ENCODE measurements at regions not wholly inside any gene's neighbourhood (a gene's known extent, or its start where the extent isn't known, plus 50 kb on each side); places are given as distances from the start of the nearest gene placed in this dataset.
"Not testable (repeated sequence)": the region's sequence is repeated elsewhere in the genome, so short reads cannot be mapped to it uniquely, and the experiment has no call there.

DNA sequence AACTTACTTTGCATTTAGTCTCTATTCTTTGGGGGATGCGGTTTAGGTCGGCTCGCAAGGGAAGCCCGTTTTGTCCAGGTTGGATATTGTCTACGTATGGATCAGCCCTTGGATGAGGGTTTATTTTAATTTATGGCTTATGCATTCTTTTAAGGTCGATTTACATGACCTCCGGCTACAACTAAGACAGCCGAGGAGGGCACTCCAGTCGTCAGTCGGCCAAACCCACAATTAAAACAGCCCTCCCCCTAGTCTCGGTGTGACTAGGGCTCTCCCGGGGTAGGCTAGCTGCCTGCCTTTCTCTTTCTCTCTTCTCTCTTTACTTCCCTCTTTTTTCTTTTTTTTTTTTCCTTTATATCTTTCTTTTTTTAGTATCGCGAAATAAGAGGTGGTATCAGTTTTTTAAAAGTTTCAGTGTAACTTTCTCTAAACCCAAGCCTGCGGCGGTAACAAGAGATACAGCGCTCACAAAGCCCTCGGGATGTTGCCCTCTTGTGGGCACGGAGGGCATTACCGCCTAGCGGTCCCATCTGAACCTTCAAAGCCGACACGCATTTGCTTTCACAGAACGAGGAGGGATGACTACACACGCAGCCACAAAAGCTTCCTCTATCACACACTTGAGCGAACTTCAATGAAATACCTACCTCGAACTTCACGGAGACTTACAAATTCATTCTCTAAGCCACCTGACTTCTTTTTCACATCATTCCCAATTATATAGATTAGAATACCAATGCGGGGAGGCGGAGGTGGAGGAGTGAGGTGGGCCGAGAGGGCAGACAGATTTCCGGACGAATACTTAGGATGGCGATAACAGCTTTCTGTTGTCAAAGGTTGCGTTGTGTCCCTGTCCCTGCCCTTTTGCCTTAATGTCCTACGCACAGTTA, 132.3 kb upstream of the C11orf58 start:
- peak; percentile 74 for DNase-seq (ENCODE audit: low read depth)

DNA sequence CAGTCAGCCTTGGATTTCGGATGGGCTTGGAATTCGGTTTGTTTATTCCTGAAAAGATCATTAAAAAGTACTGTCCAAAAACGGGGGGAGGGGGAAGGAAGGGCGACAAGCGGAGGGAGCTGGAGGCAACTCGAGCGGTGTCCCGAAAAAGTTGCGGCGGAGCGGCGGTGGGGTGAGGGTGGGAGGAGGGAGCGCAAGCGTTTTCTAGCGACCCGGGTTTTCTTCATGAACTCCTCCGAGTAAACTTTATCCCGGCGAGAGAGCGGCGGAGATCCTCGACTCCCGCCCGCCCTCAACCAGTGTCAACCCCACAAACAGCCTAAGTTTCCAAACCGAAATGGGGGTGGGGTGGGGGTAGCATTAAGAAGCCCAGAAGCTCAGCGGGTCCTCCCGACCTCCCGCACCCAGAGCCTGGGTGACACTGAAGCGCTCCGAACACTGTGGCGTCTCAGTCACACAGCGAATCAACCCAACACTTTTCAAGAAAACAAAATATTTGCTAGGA, 133.0 kb upstream of the C11orf58 start:
- DNase-seq (ENCODE audit: low read depth), result no peak

DNA sequence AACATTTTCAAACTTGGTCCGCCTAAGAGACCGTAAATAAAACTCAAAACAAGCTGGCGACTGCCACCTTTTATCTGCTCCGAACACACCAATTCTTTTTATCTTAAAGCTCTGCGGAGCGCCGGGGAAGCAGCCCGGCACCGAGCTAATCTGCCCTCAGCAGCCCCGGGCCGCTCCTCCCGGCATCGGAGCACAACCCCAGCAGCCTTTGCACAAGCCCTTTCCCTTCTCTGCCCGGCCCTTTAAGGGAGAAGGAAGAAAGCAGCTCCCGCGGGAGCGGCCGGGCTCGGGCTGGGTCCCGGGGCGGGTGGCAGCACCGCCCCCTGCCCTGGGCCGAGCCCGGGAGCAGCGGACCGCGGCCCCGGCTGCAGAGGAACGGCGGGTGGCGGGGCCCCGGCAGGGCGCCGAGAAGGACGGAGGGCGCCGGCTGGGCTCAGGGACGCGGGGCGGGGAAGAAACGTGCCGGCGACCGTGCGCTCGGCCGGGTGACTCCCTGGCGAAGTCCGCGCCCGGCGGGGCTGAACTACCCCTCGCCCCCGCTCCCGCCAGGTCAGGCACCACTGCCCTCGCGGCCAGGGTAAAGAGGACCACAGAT, 133.6 kb upstream of the C11orf58 start:
- no peak for DNase-seq (ENCODE audit: low read depth)

DNA sequence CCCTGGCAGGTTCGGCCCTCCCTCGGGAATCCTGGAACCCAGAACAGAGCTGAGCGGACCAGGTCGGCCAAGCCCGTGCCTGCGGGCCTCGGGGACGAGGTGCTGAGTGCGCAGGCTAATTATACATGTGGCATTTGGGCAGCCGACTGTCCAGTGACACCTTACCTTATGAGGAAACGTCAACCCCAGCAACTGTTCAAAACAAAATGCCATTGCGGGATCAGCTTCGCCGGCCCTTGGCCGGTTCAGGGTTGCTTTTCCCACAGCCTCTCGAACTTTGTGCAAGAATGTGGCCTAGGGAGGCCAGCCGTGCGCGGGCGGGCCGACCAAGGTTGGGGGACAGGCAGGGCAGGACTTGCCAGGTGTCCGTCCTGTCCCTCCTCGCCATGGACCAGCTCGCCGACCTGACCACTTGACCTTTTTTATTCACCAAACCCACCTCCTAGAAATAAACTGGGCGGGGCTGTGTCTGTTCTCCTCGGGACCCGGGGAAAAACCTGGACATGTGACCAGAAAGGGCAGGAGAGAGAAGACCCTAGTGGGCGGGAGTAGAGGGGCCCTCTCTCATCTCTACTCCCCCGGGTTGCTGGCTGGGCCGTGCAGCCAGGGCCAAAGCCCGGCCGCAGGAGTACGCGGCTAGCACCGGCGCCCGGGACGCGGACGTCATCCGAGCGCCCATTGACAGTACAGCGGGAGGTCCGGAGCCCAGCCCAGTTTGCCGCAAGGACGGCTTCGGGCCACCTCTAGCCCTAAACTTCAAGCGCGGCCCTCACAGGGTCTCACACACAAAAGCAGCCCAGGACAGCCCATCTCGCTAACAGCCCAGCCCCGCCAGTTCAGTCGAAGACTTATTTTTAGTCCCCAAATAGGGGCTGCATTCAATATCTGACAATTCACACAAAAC, 134.3 kb upstream of the C11orf58 start:
- DNase-seq (ENCODE audit: low read depth), result no peak

DNA sequence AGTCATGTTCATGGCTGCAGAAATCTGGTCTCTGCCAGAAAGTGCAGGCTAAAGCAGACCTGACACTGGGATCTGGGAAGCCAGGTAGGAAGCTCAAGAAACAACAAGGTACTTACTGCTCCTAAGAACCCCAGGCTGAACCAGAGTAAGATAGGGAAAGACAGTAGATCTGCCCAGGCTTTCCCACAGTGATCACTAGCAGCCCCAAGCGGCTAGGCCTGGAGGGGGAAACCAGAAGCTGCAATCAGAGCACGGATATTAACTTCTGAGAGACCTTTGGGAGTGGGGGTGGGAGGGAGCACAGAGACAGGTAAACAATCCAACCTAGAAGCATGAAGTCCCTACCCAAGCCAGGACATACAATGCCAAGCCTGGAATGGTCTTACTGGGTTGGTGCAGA, 135.2 kb upstream of the C11orf58 start:
- DNase-seq (ENCODE audit: low read depth), result no peak

DNA sequence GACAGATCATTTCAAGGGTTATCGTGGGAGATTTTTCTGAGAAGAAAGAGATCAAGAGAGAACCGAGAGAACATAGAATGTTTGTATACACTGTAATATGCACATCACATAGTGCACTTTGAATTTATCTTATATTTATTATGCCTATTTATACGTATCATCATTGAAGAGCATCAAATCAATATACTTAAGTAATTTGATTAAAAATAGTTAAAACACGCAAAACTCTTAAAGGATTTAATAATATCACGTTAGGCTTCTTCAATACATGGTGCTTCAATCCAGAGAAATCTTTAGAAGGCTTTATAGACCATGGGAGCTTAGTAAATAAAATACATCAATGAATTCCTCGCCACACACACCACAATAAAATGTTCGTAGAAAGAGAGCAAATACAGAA, 139.5 kb upstream of the C11orf58 start:
- DNase-seq (ENCODE audit: low read depth), result no peak

DNA sequence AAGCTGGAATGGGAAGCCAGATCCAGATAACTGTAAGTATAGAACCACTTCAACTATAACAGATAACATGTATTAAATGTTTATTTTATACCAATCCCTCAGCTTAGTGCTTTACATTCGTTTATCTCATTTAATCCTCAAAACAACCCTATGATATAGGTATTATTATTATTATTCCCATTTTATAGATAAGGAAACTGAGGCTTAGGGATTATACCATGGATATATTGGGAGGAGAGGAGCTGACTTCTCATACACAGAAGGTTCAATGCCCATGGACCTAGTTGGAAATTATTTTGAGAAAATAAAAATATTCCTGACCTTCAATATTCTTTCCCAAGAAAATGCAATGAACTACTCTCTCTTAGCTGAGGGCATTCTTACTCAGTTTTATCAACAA, 140.4 kb upstream of the C11orf58 start:
- no peak for DNase-seq (ENCODE audit: low read depth)

DNA sequence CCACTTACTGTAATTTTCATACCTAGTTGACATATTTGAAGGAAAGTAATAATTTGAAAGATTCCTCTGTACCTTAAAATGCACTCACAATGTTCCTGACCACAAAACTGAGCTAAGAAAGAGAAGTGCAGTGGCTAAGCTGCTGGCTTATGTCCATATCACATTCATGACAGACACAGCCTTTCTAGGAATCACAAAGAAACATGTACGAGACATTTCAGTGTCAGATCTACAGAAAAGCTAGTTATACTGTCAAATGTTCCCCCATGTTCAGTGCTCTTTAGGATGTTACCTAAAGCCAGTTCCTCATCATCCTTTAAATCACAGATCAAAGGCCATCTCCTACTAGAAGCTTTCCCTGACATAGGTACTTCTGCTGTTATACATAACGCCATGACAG, 142.2 kb upstream of the C11orf58 start:
- no peak for DNase-seq (ENCODE audit: low read depth)

DNA sequence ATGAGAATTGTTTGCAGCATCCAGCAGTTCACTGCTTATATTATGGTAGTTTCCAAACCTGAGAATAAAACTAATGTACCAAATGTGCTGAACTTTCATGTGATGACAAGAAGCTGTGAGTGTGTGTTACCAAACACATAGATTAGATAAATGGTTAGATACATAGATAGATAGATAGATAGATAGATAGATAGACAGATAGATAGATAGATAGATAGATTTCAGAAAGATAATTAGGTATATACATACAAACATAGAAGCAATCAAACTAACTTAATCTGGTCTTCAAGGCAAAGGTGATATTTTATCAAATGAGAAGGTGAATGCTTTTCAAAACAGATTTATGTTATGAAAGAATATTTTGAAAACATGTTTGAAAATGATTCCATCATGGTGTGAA, 147.3 kb upstream of the C11orf58 start:
- DNase-seq (ENCODE audit: low read depth), result no peak

DNA sequence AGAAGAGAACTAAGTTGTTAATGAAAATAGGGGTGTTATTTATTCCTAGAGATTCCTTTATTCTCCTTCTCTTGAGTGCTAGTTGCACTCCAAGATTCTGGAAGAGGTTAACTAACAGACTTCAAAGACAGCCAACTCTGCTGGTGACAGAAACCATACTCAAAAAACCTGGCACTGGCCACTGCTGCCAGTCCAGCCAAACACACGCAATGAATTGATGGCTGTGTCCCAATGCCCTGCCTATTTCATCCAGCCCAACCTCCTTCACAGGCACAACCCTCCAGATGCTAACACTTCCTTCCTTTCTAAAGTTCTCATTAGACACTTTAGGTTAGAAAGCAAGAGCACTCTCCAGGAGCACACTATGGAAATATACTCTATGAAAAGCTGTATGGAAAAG, 150.8 kb upstream of the C11orf58 start:
- no peak for DNase-seq (ENCODE audit: low read depth)

DNA sequence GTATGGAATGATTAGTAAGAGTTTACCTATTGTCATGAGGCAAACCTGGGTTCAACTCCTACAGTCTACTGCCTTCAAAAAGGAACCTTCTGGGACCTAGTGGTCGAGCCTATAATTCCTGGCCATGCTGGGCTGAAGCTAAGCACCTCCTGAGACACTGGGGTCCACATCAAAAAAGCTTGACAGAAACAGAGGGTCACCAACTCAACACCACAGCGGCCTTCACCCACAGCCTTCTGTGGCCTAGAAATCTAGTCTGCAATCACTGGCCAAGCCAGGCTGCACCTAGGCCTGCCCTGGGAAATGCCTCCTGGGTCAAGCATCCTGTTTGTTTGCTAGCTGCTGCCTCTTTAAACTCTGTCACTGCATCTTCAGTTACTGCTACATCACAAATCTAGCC, 153.9 kb upstream of the C11orf58 start:
- DNase-seq (ENCODE audit: low read depth), result no peak

DNA sequence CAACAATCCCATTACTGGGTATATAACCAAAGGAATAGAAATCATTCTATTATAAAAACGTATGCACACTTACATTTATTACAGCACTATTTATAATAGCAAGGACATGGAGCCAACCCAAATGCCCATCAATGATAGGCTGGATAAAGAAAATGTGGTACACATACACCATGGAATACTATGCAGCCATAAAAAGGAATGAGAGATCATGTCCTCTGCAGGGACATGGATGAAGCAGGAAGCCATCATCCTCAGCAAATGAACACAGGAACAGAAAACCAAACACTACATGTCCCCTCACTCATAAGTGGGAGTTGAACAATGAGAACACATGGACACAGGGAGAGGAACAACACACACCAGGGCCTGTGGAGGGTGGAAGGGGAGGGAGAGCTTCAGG, 157.4 kb upstream of the C11orf58 start:
- DNase-seq (ENCODE audit: low read depth), result not testable (repeated sequence)

DNA sequence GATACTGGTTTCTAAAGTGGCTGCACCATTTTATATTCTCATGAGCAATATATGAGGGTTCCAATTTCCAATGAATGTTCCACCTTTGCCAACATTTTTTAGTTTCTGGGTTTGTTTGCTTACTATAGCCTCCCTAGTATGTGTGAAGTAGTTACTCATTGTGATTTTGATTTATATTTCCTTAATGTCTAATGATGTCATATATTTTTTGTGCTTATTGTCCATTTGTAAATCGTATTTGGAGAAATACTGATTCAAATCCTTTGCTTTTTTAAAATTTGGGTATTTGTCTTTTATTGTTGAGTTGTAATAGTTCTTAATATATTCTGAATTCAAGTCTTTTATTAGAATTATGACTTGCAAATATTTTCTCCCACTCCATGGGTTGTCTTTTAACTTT, 161.0 kb upstream of the C11orf58 start:
- DNase-seq (ENCODE audit: low read depth), result no peak

DNA sequence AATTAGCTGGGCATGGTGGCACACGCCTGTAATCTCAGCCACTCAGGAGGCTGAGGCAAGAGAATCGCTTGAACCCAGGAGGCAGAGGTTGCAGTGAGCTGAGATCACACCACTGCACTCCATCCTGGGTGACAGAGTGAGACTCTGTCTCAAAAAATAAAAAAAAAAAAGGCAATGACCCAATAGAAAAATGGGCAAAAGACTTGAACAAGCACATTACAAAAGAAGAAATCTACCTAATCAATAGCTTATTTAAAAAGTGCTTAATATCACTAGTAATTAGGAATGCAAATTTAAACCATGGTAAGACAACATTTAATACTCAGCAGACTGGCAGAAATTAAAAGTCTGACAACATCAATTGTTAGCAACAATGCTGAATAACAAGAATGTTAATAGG, 163.6 kb upstream of the C11orf58 start:
- not testable (repeated sequence) for DNase-seq (ENCODE audit: low read depth)

DNA sequence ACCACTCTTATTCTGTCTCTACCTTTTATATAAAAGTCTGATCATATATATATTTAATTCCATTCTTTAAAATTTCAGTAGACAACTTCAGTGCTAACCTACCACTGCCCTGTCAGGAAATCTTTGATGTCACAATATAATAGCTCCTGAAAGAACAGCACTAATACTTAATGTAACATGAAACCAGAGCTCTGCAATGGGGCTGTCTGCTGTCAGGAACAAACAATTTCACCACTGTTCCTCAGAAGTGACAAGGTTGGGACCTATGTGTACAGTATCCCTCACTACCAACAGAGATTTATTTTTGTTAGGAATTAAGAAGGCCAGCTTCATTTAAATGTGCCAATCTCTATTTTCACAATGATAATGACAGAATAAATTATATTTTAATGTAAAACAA, 165.5 kb upstream of the C11orf58 start:
- DNase-seq (ENCODE audit: low read depth), result no peak

DNA sequence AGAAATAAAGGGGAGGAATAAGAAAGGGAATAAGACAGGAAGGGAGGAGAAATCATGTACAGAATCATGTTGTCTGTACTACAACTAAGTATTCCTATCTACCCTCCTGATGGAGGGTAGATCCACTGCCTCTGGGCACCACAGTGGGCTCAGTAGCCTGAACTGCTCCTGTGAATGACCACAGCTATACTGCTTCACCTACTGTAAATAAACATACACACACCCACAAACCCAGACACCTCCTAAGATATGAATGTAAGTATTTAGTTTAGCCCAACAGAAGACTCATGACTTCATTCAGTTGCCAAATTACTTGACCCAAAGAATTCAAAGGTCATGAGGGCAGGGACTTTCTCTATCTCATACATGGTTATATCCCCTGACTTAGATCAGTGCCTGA, 177.3 kb upstream of the C11orf58 start:
- no peak for DNase-seq (ENCODE audit: low read depth)

DNA sequence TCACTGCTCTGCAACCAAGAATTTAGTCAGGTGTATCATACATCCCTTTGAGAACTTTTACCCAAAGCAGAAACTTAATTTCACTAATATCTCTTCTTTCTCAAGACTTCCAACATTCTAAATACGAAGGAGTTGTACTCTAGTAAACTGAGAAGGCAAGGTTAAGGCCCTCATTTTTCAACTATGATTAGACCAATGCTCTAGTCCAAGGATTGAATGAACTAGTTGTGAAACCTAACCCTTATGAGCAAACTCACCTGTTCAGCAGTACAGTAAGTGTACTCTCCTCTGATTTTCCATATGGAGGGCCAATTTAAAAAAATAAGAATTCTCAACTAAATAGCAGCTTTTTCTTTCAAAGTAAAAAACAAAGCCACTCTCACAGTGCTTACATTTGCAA, 180.0 kb upstream of the C11orf58 start:
- DNase-seq (ENCODE audit: low read depth), result no peak

DNA sequence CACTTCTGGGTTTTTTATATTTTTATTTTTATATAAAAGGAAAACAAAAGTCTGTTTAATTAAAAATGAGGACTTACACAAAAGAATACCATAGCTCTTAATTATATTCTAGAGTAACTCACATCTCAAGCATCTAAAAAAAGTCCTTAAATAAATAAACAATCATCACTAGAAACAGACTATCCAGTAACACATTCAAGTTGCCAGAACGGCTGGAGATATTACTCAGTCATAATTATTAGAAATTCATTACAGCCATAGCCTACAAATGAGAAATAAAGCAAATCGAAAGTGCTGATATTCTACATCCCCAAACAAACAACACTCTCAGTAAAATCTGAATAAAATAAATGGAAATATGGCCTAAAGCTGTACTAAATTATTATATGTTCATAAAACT, 182.5 kb upstream of the C11orf58 start:
- no peak for DNase-seq (ENCODE audit: low read depth)

DNA sequence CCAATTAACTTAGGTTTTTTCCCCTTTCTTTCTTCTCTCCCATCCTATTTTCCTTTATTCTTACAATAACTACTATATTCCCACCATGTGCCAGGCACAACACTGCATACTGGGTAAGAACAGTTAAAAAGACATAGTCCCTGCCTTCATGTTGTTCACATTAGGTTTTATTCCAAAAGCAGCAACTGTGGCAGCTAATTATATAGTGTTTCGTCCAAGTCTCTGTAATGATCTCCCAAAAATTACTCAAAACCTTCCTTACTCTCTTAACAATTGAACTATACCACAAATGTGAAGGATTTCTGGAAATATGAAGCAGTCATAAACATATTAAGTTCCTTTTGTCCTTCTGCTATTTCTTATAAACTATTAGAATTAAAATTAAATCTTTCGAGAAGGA, 184.1 kb upstream of the C11orf58 start:
- DNase-seq (ENCODE audit: low read depth), result no peak

DNA sequence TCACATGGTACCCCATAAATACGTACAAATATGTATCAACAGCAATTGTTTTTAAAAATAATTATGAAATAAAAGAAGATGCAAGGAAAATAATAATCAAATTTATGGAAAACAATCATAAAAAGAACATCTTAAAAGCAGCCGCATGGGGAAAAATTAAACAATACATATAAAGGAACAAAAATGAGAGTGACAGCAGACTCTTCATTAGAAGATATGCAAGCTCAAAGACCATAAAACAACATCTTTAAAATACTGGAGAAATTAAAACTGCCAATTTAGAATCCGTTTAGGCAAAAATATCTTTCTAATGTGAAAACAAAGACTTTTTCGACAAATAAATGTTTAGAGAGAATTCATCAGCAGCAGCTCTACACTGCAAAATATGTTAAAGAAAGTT, 190.6 kb upstream of the C11orf58 start:
- DNase-seq (ENCODE audit: low read depth), result no peak

DNA sequence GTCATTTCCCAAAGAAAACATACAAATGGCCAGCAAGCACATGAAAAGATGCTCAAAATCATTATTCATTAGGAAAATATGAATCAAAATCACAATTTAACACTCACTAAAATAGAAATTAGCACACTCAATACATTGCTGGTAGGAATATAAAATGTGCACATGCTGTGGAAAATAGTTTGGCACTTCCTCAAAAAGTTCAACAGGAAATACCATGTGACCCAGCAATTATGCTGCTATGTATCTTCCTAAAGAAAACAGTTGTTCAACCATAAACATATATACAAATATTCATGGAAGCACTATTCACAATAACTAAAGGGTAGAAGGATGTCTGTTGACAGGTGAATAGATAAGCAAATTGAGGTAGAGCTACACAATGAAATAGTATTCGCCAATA, 187.3 kb upstream of the SOX6 start:
- no peak for DNase-seq (ENCODE audit: low read depth)

DNA sequence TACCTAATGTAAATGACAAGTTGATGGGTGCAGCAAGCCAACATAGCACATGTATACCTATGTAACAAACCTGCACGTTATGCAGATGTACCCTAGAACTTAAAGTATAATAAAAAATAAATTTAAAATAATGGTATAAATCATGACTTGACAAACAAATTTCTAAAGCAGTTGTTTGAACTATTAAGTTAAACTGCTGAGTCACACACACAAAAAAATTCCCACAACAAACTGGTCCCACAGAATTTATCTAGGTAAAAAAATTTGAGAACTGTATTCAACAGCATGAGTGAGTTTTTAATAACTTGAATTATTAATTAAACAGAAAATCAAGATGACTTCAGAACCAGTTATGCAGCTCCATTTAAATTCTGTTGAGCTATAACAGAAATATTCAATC, 186.0 kb upstream of the SOX6 start:
- DNase-seq (ENCODE audit: low read depth), result no peak

DNA sequence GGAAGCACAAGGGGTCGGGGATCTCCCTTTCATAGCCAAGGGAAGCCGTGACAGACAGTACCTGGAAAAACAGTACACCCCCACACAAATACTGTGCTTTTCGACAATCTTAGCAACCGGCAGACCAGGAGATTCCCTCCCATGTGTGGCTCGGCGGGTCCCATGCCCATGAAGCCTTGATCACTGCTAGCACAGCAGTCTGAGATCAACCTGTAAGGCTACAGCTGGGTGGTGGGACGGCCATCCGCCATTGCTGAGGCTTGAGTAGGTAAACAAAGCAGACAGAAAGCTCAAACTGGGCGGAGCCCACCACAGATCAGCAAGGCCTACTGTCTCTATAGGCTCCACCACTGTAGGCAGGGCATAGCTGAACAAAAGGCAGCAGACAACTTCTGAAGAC, 180.2 kb upstream of the SOX6 start:
- no peak for DNase-seq (ENCODE audit: low read depth)

Data from stimulated activated CD8-positive, alpha-beta memory T cell treated with anti-CD3 and anti-CD28 coated beads, Interleukin-4, amount 100 ng/mL, for 24 hours (primary cell).